GM12891 (cell line): ENCODE measurements at regions not wholly inside any gene's neighbourhood (a gene's known extent, or its start where the extent isn't known, plus 50 kb on each side); places are given as distances from the start of the nearest gene placed in this dataset.

ENCODE experiments used
- POLR2A ChIP-seq: IDR thresholded peaks from 2 replicates; pipeline ENCODE4 v1.6.1; 2011; ENCODE audit warnings: low read depth, low read length, control low read depth
- POLR2AphosphoS5 ChIP-seq: IDR thresholded peaks from 2 replicates; pipeline ENCODE4 v1.6.1; 2011; ENCODE audit warnings: low read depth, low read length, control low read depth

DNA sequence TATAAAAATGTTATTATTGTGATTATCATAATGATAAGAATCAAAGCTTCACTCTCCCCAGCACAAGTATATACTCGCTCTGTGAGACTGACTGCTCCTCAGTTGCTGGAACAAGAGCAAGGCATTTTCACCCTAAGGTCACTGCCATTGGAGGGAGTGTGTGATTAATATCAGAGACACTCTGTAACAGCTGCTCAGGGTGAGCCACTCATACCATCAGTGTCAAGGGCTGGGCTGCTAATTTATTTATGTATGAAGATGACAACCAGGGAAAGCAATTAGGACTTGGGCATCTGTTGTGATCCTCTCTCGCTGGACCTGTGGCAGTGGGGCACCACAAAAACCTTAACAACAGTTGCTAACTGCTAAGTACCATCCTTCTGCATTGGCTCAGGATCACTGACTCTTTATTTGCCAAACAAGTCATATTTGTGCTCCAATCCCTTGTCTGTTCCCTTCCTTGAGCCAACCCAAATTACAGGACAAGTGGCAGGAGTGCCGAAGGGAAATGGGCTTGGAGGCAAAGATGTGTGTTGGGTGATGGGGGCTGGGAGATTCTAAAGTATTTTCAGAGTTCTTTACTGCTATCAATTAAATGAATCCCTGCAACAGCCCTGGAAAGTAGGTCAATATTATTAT is 297.5 kb upstream of the STT3B start:
- TF ChIP-seq POLR2AphosphoS5 (no peak), POLR2A (no peak)
